NOMO-1 (cell line): ENCODE measurements at regions not wholly inside any gene's neighbourhood (a gene's known extent, or its start where the extent isn't known, plus 50 kb on each side); places are given as distances from the start of the nearest gene placed in this dataset.
A peak's percentile ranks its signal among the peaks of the same experiment; 100 is the strongest.

ENCODE experiments used
- DNase-seq, 2 experiments: peaks; one replicate each; lab custom pipeline; 2025; ENCODE audit not compliant: unreplicated experiment in 2 of 2; lab: John Stamatoyannopoulos, UW

- DNase-seq: no peak
Observed at GRCh38 chr14:96979611-96980074, 182.5 kb downstream of the VRK1 start.

- no peak for DNase-seq
Observed at GRCh38 chr14:96980835-96981234, 183.7 kb downstream of the VRK1 start.

- DNase-seq: no peak
Observed at GRCh38 chr14:96986256-96987085, 189.3 kb downstream of the VRK1 start.

GRCh38 chr14:96987086-96987474 lies 189.9 kb downstream of the VRK1 start:
- peak; percentile 14 to 67 for DNase-seq

GRCh38 chr14:96987771-96988170 lies 190.6 kb downstream of the VRK1 start:
- DNase-seq: no peak

- no peak for DNase-seq
Observed at GRCh38 chr14:96989306-96989705, 192.1 kb downstream of the VRK1 start.

- DNase-seq: peak; percentile 23 to 53
Observed at GRCh38 chr14:96991226-96991625, 194.0 kb downstream of the VRK1 start.

GRCh38 chr14:96994999-96995398 lies 197.8 kb downstream of the VRK1 start:
- no peak for DNase-seq

GRCh38 chr14:96997269-96997668 lies 200.1 kb downstream of the VRK1 start:
- no peak for DNase-seq

- no peak for DNase-seq
Observed at GRCh38 chr14:96997996-96998395, 200.8 kb downstream of the VRK1 start.

GRCh38 chr14:96999654-97000155 lies 202.5 kb downstream of the VRK1 start:
- DNase-seq: no peak

- DNase-seq: no peak
Observed at GRCh38 chr14:97002454-97002853, 205.3 kb downstream of the VRK1 start.

- no peak for DNase-seq
Observed at GRCh38 chr14:97005934-97006333, 208.8 kb downstream of the VRK1 start.

GRCh38 chr14:97010491-97011160 lies 213.4 kb downstream of the VRK1 start:
- DNase-seq: no peak

GRCh38 chr14:97013878-97014277 lies 216.7 kb downstream of the VRK1 start:
- DNase-seq: no peak

- DNase-seq: peak; percentile 58 to 70
Observed at GRCh38 chr14:97021001-97021400, 223.8 kb downstream of the VRK1 start.

- DNase-seq: no peak
Observed at GRCh38 chr14:97021571-97022168, 224.5 kb downstream of the VRK1 start.

- no peak for DNase-seq
Observed at GRCh38 chr14:97022741-97023140, 225.6 kb downstream of the VRK1 start.

- DNase-seq: no peak
Observed at GRCh38 chr14:97023871-97024270, 226.7 kb downstream of the VRK1 start.

- no peak for DNase-seq
Observed at GRCh38 chr14:97024300-97024699, 227.1 kb downstream of the VRK1 start.

GRCh38 chr14:97025722-97026121 lies 228.5 kb downstream of the VRK1 start:
- DNase-seq: no peak
